Tibial artery (tissue), 4 donors: ENCODE measurements at regions not wholly inside any gene's neighbourhood (a gene's known extent, or its start where the extent isn't known, plus 50 kb on each side); places are given as distances from the start of the nearest gene placed in this dataset.

Source experiments
- DNase-seq, 2 donors: peaks; one replicate each; pipeline ENCODE4 v3.0.0-alpha.2; 2019
- H3K27ac ChIP-seq, 2 donors: fragments of 200-600 bp; sonication (generic) in 1 of 2; 1 replicate in 1 of 2; 2 replicates in 1 of 2; pipeline ENCODE4 v1.5.1; 2018 to 2019; ENCODE audit warnings: mild to moderate bottlenecking in 1 of 2
- H3K27me3 ChIP-seq, 2 donors: fragments of 200-600 bp; sonication (generic) in 1 of 2; one replicate each; pipeline versions ENCODE4 v1.5.1 to v1.6.0; 2016 to 2019
- H3K36me3 ChIP-seq, 3 donors: fragments of 200-600 bp; sonication (generic) in 2 of 3; one replicate each; pipeline ENCODE4 v1.5.1; 2016 to 2019; ENCODE audit warnings: mild to moderate bottlenecking in 2 of 3
- H3K4me1 ChIP-seq, 4 donors: fragments of 200-600 bp; sonication (generic) in 2 of 4; 1 replicate in 3 of 4; 2 replicates in 1 of 4; pipeline ENCODE4 v1.5.1; 2016 to 2019
- H3K4me3 ChIP-seq, 2 donors: fragments of 200-600 bp; sonication (generic) in 1 of 2; 1 replicate in 1 of 2; 2 replicates in 1 of 2; pipeline ENCODE4 v1.5.1; 2018 to 2019; ENCODE audit warnings: mild to moderate bottlenecking in 2 of 2
- H3K9me3 ChIP-seq, 3 donors: fragments of 200-600 bp; sonication (generic) in 1 of 3; one replicate each; pipeline ENCODE4 v1.5.1; 2016 to 2019
- CTCF ChIP-seq, 2 experiments: fragments of 200-600 bp in 1 of 2; fragments of 450-650 bp in 1 of 2; IDR thresholded peaks; one replicate each; pipeline ENCODE4 v1.5.1; 2017 to 2019; ENCODE audit warnings: antibody characterized with exemption in 2 of 2, mild to moderate bottlenecking in 1 of 2, moderate library complexity in 1 of 2
- intact Hi-C: fragments of 100-400 bp; cut with DNase I; formaldehyde crosslinking; loops from one replicate; pipeline ENCODE4 v1.15.0; 2023; ENCODE audit warnings: low total_unique reads

GRCh38 chr2:16215902-16216557 is 275.7 kb downstream of the MYCN start:
- intact Hi-C loops: no loop called here
- peak in 1 of 2 donors; percentile 24 for DNase-seq
- Histone ChIP-seq H3K27ac (no peak overlapping the region), H3K27me3 (no peaks in the 10 kb centered on the region), H3K36me3 (no peaks in the 10 kb centered on the region), H3K9me3 (no peaks in the 10 kb centered on the region), H3K4me3 (no peak overlapping the region), H3K4me1 (no peaks in the 10 kb centered on the region)
- TF ChIP-seq CTCF (IDR thresholded peaks at IDR 0.05): no peak

- no peaks in the 10 kb centered on the region for H3K36me3 ChIP-seq
- no peak for TF ChIP-seq CTCF (IDR thresholded peaks at IDR 0.05)
- no peak for DNase-seq
- H3K27me3 ChIP-seq: no peaks in the 10 kb centered on the region
- no peaks in the 10 kb centered on the region for H3K9me3 ChIP-seq
- H3K4me1 ChIP-seq: no peaks in the 10 kb centered on the region
- intact Hi-C loops: no loop called here
- no peak overlapping the region for H3K4me3 ChIP-seq
- H3K27ac ChIP-seq: no peak overlapping the region
Observed at GRCh38 chr2:16214861-16215260, 274.5 kb downstream of the MYCN start.

GRCh38 chr2:16214391-16214790 is 274.0 kb downstream of the MYCN start:
- Histone ChIP-seq H3K27me3 (no peaks in the 10 kb centered on the region), H3K4me3 (no peak overlapping the region), H3K4me1 (no peaks in the 10 kb centered on the region), H3K27ac (no peak overlapping the region), H3K9me3 (no peaks in the 10 kb centered on the region), H3K36me3 (no peaks in the 10 kb centered on the region)
- no peak for DNase-seq
- intact Hi-C loops: no loop called here
- TF ChIP-seq CTCF (IDR thresholded peaks at IDR 0.05): no peak

- no peaks in the 10 kb centered on the region for H3K4me1 ChIP-seq
- intact Hi-C loops: no loop called here
- no peak overlapping the region for H3K4me3 ChIP-seq
- peak in 1 of 2 donors; percentile 10 for DNase-seq
- no peak for TF ChIP-seq CTCF (IDR thresholded peaks at IDR 0.05)
- H3K36me3 ChIP-seq: no peaks in the 10 kb centered on the region
- no peak overlapping the region for H3K27ac ChIP-seq
- H3K9me3 ChIP-seq: no peaks in the 10 kb centered on the region
- H3K27me3 ChIP-seq: no peaks in the 10 kb centered on the region
Observed at GRCh38 chr2:16212321-16212720, 272.0 kb downstream of the MYCN start.

- H3K4me1 ChIP-seq: no peaks in the 10 kb centered on the region
- H3K36me3 ChIP-seq: no peaks in the 10 kb centered on the region
- H3K27ac ChIP-seq: no peak overlapping the region
- no peak for TF ChIP-seq CTCF (IDR thresholded peaks at IDR 0.05)
- H3K4me3 ChIP-seq: no peak overlapping the region
- DNase-seq: no peak
- H3K27me3 ChIP-seq: no peaks in the 10 kb centered on the region
- H3K9me3 ChIP-seq: no peaks in the 10 kb centered on the region
- intact Hi-C loops: no loop called here
Observed at GRCh38 chr2:16211341-16211740, 271.0 kb downstream of the MYCN start.

- no peak overlapping the region for H3K4me3 ChIP-seq
- intact Hi-C loops: no loop called here
- no peak for TF ChIP-seq CTCF (IDR thresholded peaks at IDR 0.05)
- no peak for DNase-seq
- H3K9me3 ChIP-seq: no peaks in the 10 kb centered on the region
- no peaks in the 10 kb centered on the region for H3K27me3 ChIP-seq
- H3K4me1 ChIP-seq: no peaks in the 10 kb centered on the region
- H3K36me3 ChIP-seq: no peaks in the 10 kb centered on the region
- H3K27ac ChIP-seq: no peak overlapping the region
Observed at GRCh38 chr2:16210841-16211240, 270.5 kb downstream of the MYCN start.
